Amniotic stem cell (primary cell): ENCODE measurements at regions not wholly inside any gene's neighbourhood (a gene's known extent, or its start where the extent isn't known, plus 50 kb on each side); places are given as distances from the start of the nearest gene placed in this dataset.

Experiments used
- DNase-seq: peaks from one replicate; lab custom pipeline; 2025; lab: John Stamatoyannopoulos, UW

DNA sequence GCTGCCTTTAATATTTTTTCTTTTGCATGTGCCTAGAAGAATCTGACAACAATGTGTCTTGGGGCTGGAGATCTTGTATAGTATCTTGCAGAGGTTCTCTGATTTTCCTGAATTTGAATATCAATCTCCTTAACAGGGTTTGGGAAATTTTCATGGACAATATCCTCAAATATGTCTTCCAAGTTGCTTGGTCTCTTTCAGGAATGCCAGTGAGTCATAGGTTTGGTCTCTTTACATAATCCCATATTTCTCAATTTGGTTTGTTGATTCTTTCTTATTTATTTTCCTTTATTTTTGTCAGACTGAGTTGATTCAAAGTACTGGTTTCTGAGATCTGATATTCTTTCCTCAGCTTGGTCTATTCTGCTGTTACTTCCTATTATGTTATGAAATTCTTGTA is 208.7 kb upstream of the GLI3 start:
- DNase-seq: no peak

DNA sequence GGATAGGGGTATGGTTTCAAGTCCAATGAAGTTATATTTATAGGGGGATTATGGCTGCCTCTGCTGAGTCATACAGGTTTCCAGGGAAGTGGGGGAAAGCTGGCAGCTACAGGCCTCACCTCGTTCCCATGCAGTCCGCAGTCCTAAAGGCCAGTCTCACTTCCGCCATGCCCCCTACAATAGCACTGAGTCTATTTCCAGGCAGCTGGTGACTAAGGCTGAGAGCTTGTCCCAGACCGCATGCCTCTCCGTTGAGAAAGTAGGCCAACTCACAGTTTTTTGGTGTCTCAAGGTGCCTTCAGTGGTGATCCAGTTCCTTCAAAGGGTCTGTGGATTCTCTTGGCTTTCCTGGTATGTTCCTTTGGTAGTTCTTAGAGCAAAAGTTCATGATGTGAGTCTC is 203.9 kb upstream of the GLI3 start:
- DNase-seq: no peak

- DNase-seq: no peak
These were observed 195.6 kb upstream of the GLI3 start for GRCh38 chr7:42432644-42433043.

GRCh38 chr7:42431873-42432272 is 194.9 kb upstream of the GLI3 start:
- no peak for DNase-seq

DNA sequence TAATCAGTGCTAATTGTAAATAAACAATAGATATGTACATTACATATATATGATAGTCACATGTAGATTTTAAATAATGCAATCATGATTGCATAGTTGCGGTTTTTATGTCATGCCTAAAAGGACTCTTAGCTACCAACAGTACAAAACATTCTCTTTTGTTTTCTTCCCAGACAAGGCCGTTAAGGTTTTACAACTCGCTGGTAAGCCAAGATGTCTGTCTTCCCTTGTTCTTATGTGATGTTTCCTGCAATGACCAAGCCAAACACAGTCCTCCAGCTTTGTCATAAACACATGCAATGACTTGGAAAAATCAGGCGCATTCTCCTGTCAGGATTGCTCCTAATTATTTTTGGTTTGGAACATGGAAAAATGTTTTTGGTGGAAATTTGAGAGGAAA is 192.3 kb upstream of the GLI3 start:
- no peak for DNase-seq

DNA sequence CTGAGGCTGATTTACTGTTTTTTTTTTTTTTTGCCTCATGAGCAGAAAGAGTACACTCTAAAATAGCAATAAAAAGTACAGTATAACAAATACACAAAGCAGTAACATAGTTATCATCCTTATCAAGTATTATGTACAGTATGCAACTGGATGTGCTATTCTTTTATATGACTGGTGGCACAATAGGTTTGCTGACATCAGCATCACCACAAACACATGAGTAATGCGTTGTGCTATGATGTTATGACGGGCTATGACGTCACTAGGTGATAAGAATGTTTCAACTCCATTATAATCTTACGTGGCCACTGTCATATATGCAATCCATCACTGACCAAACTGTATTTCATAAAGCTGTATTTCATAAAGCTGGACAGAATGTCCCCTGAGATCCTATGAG is 189.2 kb upstream of the GLI3 start:
- DNase-seq: no peak

GRCh38 chr7:42414941-42415505 is 178.0 kb upstream of the GLI3 start:
- DNase-seq: no peak

GRCh38 chr7:42414028-42414427 is 177.0 kb upstream of the GLI3 start:
- no peak for DNase-seq

DNA sequence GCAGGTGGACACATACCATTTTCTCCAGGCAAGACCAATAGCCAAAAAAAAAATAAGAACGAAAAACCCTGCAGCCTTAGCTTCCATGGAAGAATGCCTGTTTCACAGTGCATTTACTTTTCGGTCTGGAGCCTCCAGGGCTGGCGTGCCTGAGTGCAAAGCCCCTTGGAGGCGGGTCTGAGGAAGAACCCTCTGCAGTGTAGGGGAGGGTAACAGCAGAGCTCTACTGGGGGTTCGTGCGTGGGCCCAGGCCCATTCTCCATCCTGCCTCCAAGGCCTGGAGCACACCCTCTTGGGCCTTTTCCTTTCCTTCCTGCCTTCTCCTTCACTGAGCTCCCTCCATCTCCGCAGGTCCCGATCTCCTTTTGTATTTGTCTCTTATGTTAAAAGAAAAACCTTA is 172.3 kb upstream of the GLI3 start:
- DNase-seq: no peak

- no peak for DNase-seq
These were observed 170.8 kb upstream of the GLI3 start for GRCh38 chr7:42407833-42408232.

DNA sequence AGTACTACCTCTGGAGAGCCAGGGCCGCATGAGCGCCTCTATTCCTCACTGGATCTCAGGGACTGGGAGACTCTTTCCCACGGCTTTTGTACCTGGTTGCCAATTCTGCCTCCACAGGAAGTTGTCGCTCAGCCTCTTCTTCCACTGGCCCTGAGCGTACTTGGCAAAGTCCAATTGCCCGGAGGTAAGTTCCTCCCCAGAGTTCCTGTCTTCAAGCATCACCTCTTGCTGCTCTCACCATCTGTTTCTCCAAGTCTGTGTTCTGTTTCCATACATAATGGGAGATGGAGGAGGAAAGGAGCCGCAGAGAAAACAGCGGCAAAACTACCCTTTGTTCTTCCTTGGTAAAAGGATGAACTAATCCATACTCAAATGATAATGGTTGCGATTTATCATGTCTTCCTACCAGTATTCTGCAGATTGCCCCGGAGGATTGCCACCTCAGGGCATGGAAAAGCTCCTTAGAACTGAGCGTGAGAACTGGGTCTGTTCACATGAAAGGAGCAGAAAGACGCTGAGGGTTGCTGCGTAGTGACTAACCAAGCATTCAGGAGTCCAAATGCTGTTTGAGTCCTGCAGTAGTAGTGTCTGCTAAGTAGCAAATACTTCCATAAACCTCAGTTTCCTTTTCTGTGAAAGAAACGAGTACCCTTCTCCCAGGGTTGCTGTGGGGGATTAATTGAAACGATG is 170.2 kb upstream of the GLI3 start:
- DNase-seq: no peak

DNA sequence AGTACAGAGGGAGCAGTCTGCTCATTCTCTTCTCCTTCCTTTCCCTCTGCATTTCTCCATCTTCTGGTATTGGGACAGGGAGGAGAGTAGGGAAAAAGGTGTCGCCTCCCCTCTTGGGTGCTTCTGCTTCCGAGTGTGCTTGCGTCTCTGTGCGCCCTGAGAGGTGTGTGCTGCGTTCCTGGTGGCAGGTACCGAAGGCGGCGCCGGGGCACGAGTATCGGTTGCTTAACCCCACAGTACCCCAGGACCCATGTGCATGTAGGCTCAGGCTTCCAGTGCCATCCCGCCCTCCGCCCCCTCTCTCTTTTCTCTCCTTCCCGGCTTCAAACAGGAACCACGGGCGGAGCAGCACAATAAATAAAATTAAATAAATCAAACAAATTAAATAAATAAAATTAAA is 169.3 kb upstream of the GLI3 start:
- DNase-seq: no peak

DNA sequence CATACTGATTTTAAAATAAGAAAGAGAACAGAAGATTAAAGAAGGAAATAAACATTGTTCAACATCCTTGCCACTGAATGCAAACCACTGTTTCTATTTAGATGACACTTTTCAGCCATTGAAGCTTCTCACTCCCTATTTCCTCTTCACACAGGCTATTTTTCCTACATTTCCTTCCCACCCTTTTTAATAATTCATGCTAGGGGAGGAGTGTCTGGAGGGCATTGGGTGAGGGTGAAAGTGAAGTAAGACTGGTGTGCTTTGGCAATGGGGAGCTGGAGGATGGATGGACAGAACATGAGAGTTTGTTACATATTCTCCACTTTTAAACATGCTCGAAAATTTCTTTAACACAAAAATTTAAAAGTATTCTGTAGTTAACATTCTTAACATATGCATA is 168.8 kb upstream of the GLI3 start:
- DNase-seq: no peak

DNA sequence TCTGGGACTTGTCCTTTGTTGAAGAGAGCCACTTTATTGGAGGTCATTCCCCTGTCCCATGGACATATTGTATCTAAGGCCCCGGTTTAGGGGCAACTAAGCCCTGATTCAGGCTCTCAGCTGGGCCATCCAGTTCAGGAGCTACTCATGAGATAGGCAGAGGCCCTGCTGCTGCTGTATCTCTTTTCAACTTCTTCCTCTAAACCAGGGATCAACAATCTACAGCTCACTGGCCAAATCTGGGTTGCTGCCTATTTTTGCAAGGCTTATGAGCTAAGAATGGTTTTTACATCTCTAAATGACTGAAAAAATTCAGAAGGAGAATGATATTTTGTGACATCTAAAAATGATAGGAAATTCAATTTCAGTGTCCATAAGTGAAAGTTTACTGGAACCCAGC is 166.8 kb upstream of the GLI3 start:
- no peak for DNase-seq

DNA sequence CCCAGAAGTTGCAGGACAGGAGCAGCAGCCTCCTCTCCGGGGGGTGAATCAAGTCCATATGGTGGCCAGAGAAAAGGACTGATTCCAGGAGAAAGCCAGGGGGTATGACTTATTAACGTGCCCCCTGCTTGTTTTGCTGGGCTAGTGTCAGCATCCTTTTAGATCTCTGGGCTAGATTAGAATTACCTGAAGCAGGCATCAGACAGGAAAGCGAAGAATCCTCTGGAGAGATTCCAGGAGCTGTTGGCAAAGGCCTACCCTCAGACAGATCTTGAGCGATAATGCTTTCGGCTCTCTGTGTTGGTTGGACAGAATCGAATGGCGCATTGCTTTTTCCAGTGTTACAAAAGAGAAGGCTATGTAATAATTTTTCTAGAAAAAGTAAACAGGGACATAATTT is 164.0 kb upstream of the GLI3 start:
- DNase-seq: no peak

- DNase-seq: no peak
These were observed 163.3 kb upstream of the GLI3 start for GRCh38 chr7:42400211-42400772.

DNA sequence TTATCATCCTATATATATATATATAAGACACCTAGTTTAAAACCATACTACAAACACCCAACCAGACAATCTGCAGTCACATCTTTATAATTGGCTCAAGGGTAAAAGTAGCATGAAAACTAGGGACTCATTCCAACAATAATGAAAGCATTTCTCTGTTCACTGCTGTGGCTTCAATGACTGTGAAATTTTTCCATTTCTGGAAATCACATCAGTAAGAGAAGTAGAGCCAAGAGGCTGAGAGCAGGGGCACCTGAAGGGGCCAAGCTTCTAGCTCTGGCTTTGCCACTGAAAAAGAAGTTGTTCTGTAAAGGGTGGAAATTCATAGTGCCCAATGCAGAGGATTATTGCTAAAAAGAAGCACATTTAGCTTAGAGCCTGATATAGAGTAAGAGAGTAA is 158.6 kb upstream of the GLI3 start:
- DNase-seq: no peak

DNA sequence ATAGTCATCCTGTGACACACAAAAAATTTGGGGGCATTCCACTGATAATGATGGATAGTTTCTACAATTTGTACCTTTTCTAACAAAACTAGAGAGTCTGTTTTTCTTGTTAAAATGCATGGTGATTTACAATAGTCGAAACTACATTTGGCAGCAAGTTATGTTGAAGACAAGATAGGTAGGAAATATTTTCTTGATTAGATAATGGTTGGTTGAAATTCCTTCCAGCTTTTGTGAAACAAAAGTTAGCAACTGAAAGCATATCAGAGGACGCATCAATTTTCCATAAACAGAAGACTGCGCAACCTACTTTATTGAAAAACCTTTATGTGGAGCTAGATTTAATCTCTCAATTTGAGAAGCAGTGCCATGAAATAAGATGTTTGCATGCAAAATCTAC is 155.8 kb upstream of the GLI3 start:
- DNase-seq: no peak

DNA sequence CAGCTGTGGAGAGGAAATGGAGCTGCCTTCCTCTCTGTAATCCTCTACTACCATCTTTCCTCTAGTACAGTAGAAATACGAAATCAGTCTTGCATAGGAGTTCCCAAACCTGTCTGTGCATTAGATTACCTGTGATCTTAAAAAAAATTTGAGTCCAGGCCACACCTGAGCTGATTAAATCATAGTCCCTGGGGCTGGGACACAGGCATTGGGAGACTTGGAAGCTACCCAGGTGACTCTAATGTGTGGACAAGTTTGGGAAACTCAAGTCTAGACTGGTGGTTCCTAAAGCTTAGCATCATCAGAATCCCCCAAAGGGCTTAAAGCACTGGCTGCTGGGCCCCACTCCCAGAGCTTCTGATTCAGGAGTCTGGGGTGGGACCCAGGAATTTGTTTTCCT is 152.7 kb upstream of the GLI3 start:
- no peak for DNase-seq

DNA sequence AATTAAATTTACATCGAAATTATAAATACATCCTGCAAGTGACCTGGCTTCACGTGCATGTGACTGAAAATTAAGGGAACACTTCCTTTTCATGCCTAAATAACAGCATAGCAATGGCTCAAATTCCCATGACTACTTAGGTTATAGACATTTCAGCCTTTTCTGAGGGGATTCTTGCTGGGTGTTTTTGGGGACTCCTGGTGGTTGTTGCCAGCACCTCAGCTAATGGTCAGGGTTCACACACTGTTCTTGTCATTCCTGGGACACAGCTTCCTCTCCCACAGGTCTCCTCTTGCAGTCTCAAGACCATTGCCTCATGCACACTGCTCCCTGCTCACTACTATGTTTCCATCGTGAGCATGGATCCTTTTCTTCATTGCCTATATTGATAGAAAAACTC is 148.9 kb upstream of the GLI3 start:
- DNase-seq: no peak

GRCh38 chr7:42381161-42381560 is 144.2 kb upstream of the GLI3 start:
- no peak for DNase-seq

DNA sequence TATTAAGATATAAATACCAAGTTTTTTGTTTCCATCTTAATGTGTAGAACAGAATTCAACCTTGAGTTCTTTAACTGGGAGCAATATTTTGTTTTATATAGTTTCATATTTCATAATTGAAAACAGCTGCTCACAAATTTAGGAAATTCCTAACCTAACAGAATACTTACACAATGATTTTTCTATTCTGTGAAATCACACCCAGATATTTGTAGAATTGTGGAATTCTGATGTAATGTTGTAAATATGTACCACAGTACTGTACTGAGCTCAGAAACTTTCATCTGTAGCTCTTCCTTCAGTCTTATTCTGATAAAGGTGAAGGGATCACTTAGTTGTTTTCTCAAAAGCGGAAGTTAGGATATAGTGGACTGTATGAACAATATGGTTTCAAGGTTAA is 143.4 kb upstream of the GLI3 start:
- peak; percentile 49 for DNase-seq

GRCh38 chr7:42378149-42378548 is 141.1 kb upstream of the GLI3 start:
- no peak for DNase-seq

GRCh38 chr7:42373285-42373684 is 136.3 kb upstream of the GLI3 start:
- no peak for DNase-seq
